A549 (cell line): ENCODE measurements at regions not wholly inside any gene's neighbourhood (a gene's known extent, or its start where the extent isn't known, plus 50 kb on each side); places are given as distances from the start of the nearest gene placed in this dataset.

Experiments used
- ATAC-seq, 2 experiments: fragments of 200-7000 bp in 1 of 2; fragments of >200 bp in 1 of 2; cut with Nextera tagmentation in 1 of 2; cut with Tn5 transposase in 1 of 2; 3 replicates each; pipeline versions ENCODE4 v1.8.0 to v1.9.1; 2018 to 2020; ENCODE audit warnings: mild to moderate bottlenecking in 1 of 2, moderate library complexity in 1 of 2
- CTCF ChIA-PET: fragments of 300-600 bp; sonication (Branson Sonifier 250); formaldehyde crosslinking; extraction: SDS; loops from one replicate; lab custom pipeline; 2021; ENCODE audit warnings: antibody characterized with exemption, inconsistent platforms; lab: Yijun Ruan, JAX
- POLR2A ChIA-PET: fragments of 350-600 bp; formaldehyde crosslinking; extraction: SDS; loops from one replicate; lab custom pipeline; 2021; ENCODE audit warnings: antibody characterized with exemption, inconsistent platforms; lab: Yijun Ruan, JAX
- DNase-seq, 2 experiments: peaks; one replicate each; pipeline versions ENCODE4 v3.0.0 to v3.0.0-alpha.2; 2011 to 2016; ENCODE audit warnings: low read depth in 1 of 2, low spot score in 1 of 2
- FAIRE-seq: peaks from 2 replicates; lab custom pipeline; 2011; peaks lifted over from hg19 to GRCh38; lab: Jason Lieb, UNC
- H3K27ac ChIP-seq, 2 experiments: fragments of >200 bp; sonication (Bioruptor Twin); formaldehyde crosslinking; 3 replicates each; pipeline ENCODE4 v1.5.1; 2016 to 2017
- H3K4me1 ChIP-seq: fragments of >200 bp; sonication (Bioruptor Twin); formaldehyde crosslinking; 3 replicates; pipeline ENCODE4 v1.6.1; 2016
- H3K4me2 ChIP-seq: fragments of >200 bp; sonication (Bioruptor Twin); formaldehyde crosslinking; 3 replicates; pipeline ENCODE4 v1.6.1; 2016
- H3K4me3 ChIP-seq: fragments of >200 bp; sonication (Bioruptor Twin); formaldehyde crosslinking; 3 replicates; pipeline ENCODE4 v1.5.1; 2016
- H3K9me3 ChIP-seq: fragments of >200 bp; sonication (Bioruptor Twin); formaldehyde crosslinking; 3 replicates; pipeline ENCODE4 v1.6.1; 2016
- ATOH8 ChIP-seq: fragments of 250-450 bp; sonication (Bioruptor Pico); IDR thresholded peaks from 2 replicates; pipeline ENCODE4 v1.5.0; 2020; ENCODE audit warnings: low read depth, mild to moderate bottlenecking, moderate library complexity
- CBX8 ChIP-seq: fragments of 200-600 bp; sonication (generic); IDR thresholded peaks from 2 replicates; pipeline ENCODE4 v1.6.1; 2016
- CEBPB ChIP-seq, 2 experiments: fragments of >200 bp in 1 of 2; sonication (Bioruptor Twin) in 1 of 2; formaldehyde crosslinking in 1 of 2; IDR thresholded peaks; 2 replicates each; pipeline ENCODE4 v1.6.1; 2012 to 2016
- EP300 ChIP-seq, 2 experiments: fragments of >200 bp; sonication (Bioruptor Twin); formaldehyde crosslinking; IDR thresholded peaks; 2 replicates in 1 of 2; 3 replicates in 1 of 2; pipeline ENCODE4 v1.6.1; 2016 to 2017
- ESRRA ChIP-seq: fragments of 150-350 bp; IDR thresholded peaks from 2 replicates; pipeline ENCODE4 v1.6.1; 2014; ENCODE audit warnings: mild to moderate bottlenecking, low read length, borderline replicate concordance
- FOSB ChIP-seq: fragments of 250-450 bp; sonication (Bioruptor Pico); IDR thresholded peaks from 2 replicates; pipeline ENCODE4 v1.5.0; 2020; ENCODE audit warnings: mild to moderate bottlenecking, moderate library complexity
- HDAC2 ChIP-seq: fragments of 200-600 bp; sonication (generic); IDR thresholded peaks from 2 replicates; pipeline ENCODE4 v1.6.1; 2016
- HMGXB4 ChIP-seq: fragments of 250-450 bp; sonication (Bioruptor Pico); IDR thresholded peaks from 2 replicates; pipeline ENCODE4 v1.5.0; 2021; ENCODE audit warnings: mild to moderate bottlenecking, moderate library complexity, borderline replicate concordance
- HOXB5 ChIP-seq: fragments of 250-450 bp; sonication (Bioruptor Pico); IDR thresholded peaks from 2 replicates; pipeline ENCODE4 v1.5.0; 2020; ENCODE audit warnings: mild to moderate bottlenecking, moderate library complexity
- JUN ChIP-seq, 2 experiments: fragments of >200 bp; sonication (Bioruptor Twin); formaldehyde crosslinking; IDR thresholded peaks; 2 replicates in 1 of 2; 3 replicates in 1 of 2; pipeline ENCODE4 v1.6.1; 2016 to 2017
- JUNB ChIP-seq: fragments of >200 bp; sonication (Bioruptor Twin); formaldehyde crosslinking; IDR thresholded peaks from 2 replicates; pipeline ENCODE4 v1.6.1; 2016
- KDM5A ChIP-seq: fragments of 200-600 bp; sonication (generic); IDR thresholded peaks from 2 replicates; pipeline ENCODE4 v1.6.1; 2016; ENCODE audit warnings: antibody characterized with exemption, mild to moderate bottlenecking
- RCOR1 ChIP-seq: fragments of 150-350 bp; IDR thresholded peaks from 2 replicates; pipeline ENCODE4 v1.6.1; 2014; ENCODE audit warnings: antibody characterized with exemption, low read length, low read depth
- TFCP2L1 ChIP-seq: fragments of 250-450 bp; sonication (Bioruptor Pico); IDR thresholded peaks from 2 replicates; pipeline ENCODE4 v1.5.0; 2021; ENCODE audit warnings: mild to moderate bottlenecking
- TP53 ChIP-seq: fragments of 250-450 bp; sonication (Bioruptor Pico); IDR thresholded peaks from 2 replicates; pipeline ENCODE4 v1.5.0; 2021; ENCODE audit warnings: mild to moderate bottlenecking, moderate library complexity
- ZNF302 ChIP-seq: fragments of 250-450 bp; sonication (Bioruptor Pico); IDR thresholded peaks from 2 replicates; pipeline ENCODE4 v1.9.0; 2021; ENCODE audit warnings: inconsistent platforms, mild to moderate bottlenecking, moderate library complexity
- ZSCAN20 ChIP-seq: fragments of 250-450 bp; sonication (Bioruptor Pico); IDR thresholded peaks from 2 replicates; pipeline ENCODE4 v1.8.0; 2022; ENCODE audit warnings: mild to moderate bottlenecking, moderate library complexity
- WGBS: methylation state at CpG from one replicate; pipeline ENCODE4 v1.1.6; 2017; ENCODE audit errors: missing lambda C conversion rate; 5-methylcytosine and 5-hydroxymethylcytosine counted together
- TF ChIP-seq, protein P1 (sequence below): fragments of >200 bp; sonication (Bioruptor Twin); formaldehyde crosslinking; IDR thresholded peaks from 2 replicates; pipeline ENCODE4 v1.6.1; 2016
- TF ChIP-seq, protein P2 (sequence below): fragments of >200 bp; sonication (Bioruptor Twin); formaldehyde crosslinking; IDR thresholded peaks from 3 replicates; pipeline ENCODE4 v1.5.1; 2016
- TF ChIP-seq, protein P3 (sequence below): fragments of 450-650 bp; IDR thresholded peaks from 2 replicates; pipeline ENCODE4 v1.6.1; 2014; ENCODE audit warnings: antibody characterized with exemption

GRCh38 chr7:52525772-52526341 lies 509.6 kb upstream of the POM121L12 start:
- POLR2A ChIA-PET: no interaction called here
- CTCF ChIA-PET: interaction anchor here (0.9 kb wide), 1 partner anchor 28 kb away, joined by 5 read pairs; no protein-coding TSS in a partner anchor
- ATAC-seq: no peak
- H3K4me3 ChIP-seq: no peak overlapping the region
- H3K4me2 ChIP-seq: no peak overlapping the region
- TF ChIP-seq HMGXB4 (no peak), TFCP2L1 (CRISPR knock-in tag) (no peak), RCOR1 (no peak), HOXB5 (CRISPR knock-in tag) (no peak), CBX8 (no peak), ATOH8 (no peak), JUNB (no peak), EP300 (IDR thresholded peaks at IDR 0.05) (no peak), JUN (IDR thresholded peaks at IDR 0.05) (no peak), ZNF302 (CRISPR knock-in tag) (no peak)
- TF ChIP-seq, protein P1, sequence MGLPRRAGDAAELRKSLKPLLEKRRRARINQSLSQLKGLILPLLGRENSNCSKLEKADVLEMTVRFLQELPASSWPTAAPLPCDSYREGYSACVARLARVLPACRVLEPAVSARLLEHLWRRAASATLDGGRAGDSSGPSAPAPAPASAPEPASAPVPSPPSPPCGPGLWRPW: no peak
- TF ChIP-seq, protein P2, sequence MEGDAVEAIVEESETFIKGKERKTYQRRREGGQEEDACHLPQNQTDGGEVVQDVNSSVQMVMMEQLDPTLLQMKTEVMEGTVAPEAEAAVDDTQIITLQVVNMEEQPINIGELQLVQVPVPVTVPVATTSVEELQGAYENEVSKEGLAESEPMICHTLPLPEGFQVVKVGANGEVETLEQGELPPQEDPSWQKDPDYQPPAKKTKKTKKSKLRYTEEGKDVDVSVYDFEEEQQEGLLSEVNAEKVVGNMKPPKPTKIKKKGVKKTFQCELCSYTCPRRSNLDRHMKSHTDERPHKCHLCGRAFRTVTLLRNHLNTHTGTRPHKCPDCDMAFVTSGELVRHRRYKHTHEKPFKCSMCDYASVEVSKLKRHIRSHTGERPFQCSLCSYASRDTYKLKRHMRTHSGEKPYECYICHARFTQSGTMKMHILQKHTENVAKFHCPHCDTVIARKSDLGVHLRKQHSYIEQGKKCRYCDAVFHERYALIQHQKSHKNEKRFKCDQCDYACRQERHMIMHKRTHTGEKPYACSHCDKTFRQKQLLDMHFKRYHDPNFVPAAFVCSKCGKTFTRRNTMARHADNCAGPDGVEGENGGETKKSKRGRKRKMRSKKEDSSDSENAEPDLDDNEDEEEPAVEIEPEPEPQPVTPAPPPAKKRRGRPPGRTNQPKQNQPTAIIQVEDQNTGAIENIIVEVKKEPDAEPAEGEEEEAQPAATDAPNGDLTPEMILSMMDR: no peak
- TF ChIP-seq, all 56 proteins: peak for 0
- DNase-seq (no peak), FAIRE-seq (no peak)
- 0 out of 3 replicates have a peak, but pooled peaks cover 2% of the 10 kb centered on the region for H3K9me3 ChIP-seq
- H3K27ac ChIP-seq: no peak overlapping the region
- no peaks in the 10 kb centered on the region for H3K4me1 ChIP-seq
- 0% methylated on average over 3 of the region's 3 CpGs for WGBS

DNA sequence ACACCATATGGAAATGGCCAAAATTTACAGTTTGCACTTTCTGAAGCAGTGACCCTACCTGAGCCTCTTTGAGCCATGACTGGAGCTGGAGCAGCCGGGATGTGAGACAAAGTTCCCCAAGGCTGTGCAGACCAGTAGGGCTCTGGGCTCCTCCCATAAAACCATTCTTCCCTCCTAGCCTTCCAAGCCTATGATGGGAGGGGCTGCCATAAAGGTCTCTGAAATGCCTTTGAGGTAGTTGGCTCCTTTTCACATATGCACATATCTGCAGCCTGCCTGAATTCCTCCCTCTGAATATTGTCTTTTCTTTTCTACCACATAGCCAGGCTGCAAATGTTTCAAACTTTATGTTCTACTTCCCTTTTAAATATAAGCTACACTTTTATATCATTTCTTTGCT lies 516.6 kb upstream of the POM121L12 start:
- DNase-seq (no peak), FAIRE-seq (no peak)
- H3K27ac ChIP-seq: no peak overlapping the region
- CTCF ChIA-PET: no interaction called here
- TF ChIP-seq KDM5A (no peak), TFCP2L1 (CRISPR knock-in tag) (no peak), ATOH8 (no peak), FOSB (no peak), CEBPB (IDR thresholded peaks at IDR 0.05) (no peak), TP53 (no peak), ESRRA (no peak), HDAC2 (no peak), ZSCAN20 (no peak)
- TF ChIP-seq, protein P3, sequence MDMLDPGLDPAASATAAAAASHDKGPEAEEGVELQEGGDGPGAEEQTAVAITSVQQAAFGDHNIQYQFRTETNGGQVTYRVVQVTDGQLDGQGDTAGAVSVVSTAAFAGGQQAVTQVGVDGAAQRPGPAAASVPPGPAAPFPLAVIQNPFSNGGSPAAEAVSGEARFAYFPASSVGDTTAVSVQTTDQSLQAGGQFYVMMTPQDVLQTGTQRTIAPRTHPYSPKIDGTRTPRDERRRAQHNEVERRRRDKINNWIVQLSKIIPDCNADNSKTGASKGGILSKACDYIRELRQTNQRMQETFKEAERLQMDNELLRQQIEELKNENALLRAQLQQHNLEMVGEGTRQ: no peak
- TF ChIP-seq, all 56 proteins: peak for 0
- ATAC-seq: no peak
- POLR2A ChIA-PET: no interaction called here
- H3K4me2 ChIP-seq: no peak overlapping the region
- no peaks in the 10 kb centered on the region for H3K4me1 ChIP-seq
- WGBS: 43% methylated on average over 1 of the region's 1 CpG
- H3K4me3 ChIP-seq: no peak overlapping the region
- H3K9me3 ChIP-seq: no peaks in the 10 kb centered on the region; the same call in 2 of the 3 replicates
